ENCODE measurements at regions not wholly inside any gene's neighbourhood (a gene's known extent, or its start where the extent isn't known, plus 50 kb on each side); places are given as distances from the start of the nearest gene placed in this dataset.

DNA sequence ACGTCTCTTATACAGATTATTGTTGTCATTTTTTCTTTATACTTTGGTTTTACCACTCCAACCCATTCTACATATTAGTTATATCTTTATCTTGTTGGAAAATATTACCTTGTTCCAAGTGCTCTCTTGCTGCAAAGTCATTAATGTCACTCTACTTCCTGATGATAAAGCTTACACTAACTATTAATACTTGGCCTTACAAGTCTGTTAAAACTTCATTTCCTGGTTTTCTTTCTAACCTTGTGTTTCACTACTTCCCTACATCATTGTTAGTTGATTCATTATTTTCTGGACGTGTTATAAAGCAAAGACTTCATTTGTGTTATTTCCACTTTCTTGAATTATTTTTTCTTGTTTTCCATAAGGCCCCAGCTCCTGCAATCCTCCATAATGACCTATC is 382.6 kb upstream of the CDH20 start:
- no peak overlapping the region for H2AK5ac ChIP-seq (ENCODE audit: low read length)
- WGBS (ENCODE audit: extremely low coverage, insufficient coverage, insufficient read length) = no CpG with 5 or more reads among the region's 2 CpGs
- no peak overlapping the region for H3K18ac ChIP-seq (ENCODE audit: low read length)
- H2BK120ac ChIP-seq (ENCODE audit: insufficient read depth, low read length, poor library complexity) = no peak overlapping the region
- H3K14ac ChIP-seq (ENCODE audit: low read length) = no peak overlapping the region
- no peak overlapping the region for H4K91ac ChIP-seq (ENCODE audit: low read depth, low read length)
- no peak overlapping the region for H3K4ac ChIP-seq (ENCODE audit: low read depth, low read length)
- no peaks in the 10 kb centered on the region for H3K9me3 ChIP-seq (ENCODE audit: insufficient read depth, low read depth, low read length)
- H4K8ac ChIP-seq (ENCODE audit: low read depth, low read length) = no peak overlapping the region
- no peaks in the 10 kb centered on the region for H3K27me3 ChIP-seq (ENCODE audit: insufficient read depth, low read length)
- H2AFZ ChIP-seq (ENCODE audit: insufficient read depth, low read length, poor library complexity) = no peak overlapping the region
- H4K12ac ChIP-seq (ENCODE audit: low read depth, low read length) = no peak overlapping the region
- no peak overlapping the region for H3K4me2 ChIP-seq (ENCODE audit: low read length)
- H3K36me3 ChIP-seq (ENCODE audit: control insufficient read depth in 1 of 2, insufficient read depth in 2 of 2, low read length in 2 of 2) = no peaks in the 10 kb centered on the region
- H3K27ac ChIP-seq (ENCODE audit: low read depth, low read length) = no peak overlapping the region
- no peak overlapping the region for H3K9ac ChIP-seq (ENCODE audit: low read length)
- H3K79me2 ChIP-seq (ENCODE audit: control insufficient read depth, insufficient read depth, low read length, poor library complexity) = no peaks in the 10 kb centered on the region
- no peak overlapping the region for H2BK12ac ChIP-seq (ENCODE audit: low read length)
- no peak overlapping the region for H3K4me3 ChIP-seq (ENCODE audit: low read depth, low read length)
- DNase-seq = no peak
- H3K79me1 ChIP-seq (ENCODE audit: low read length) = no peaks in the 10 kb centered on the region
- no peaks in the 10 kb centered on the region for H3K4me1 ChIP-seq (ENCODE audit: control insufficient read depth in 1 of 2, insufficient read depth in 2 of 2, low read length in 2 of 2)
- H2BK5ac ChIP-seq (ENCODE audit: low read depth, low read length, poor library complexity) = no peak overlapping the region
- no peak overlapping the region for H3K23ac ChIP-seq (ENCODE audit: low read length)

DNA sequence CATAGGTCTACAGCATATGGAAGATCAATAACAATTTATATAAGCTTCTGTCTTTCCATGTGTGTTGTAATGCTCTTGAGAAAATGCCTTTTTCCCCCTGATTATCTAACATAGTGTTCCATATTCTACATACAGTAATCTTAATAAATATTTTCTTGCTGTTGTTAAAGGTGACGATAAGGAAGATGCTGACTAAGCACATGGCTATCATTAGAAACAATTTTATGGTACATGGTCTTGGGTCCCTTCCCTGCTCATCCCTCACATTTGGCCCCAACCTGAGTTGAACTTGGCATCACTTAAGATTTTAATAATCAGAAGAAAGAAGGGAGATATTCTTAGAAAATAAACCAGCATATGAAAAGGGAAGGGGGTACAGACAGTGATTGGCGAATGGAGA is 382.1 kb upstream of the CDH20 start:
- Histone ChIP-seq H3K4me3 (ENCODE audit: low read depth, low read length) (no peak overlapping the region), H3K9ac (ENCODE audit: low read length) (no peak overlapping the region), H3K27ac (ENCODE audit: low read depth, low read length) (no peak overlapping the region), H2BK5ac (ENCODE audit: low read depth, low read length, poor library complexity) (no peak overlapping the region), H2AFZ (ENCODE audit: insufficient read depth, low read length, poor library complexity) (no peak overlapping the region), H3K23ac (ENCODE audit: low read length) (no peak overlapping the region), H3K14ac (ENCODE audit: low read length) (no peak overlapping the region), H2BK12ac (ENCODE audit: low read length) (no peak overlapping the region), H3K36me3 (ENCODE audit: control insufficient read depth in 1 of 2, insufficient read depth in 2 of 2, low read length in 2 of 2) (no peaks in the 10 kb centered on the region), H2AK5ac (ENCODE audit: low read length) (no peak overlapping the region), H3K18ac (ENCODE audit: low read length) (no peak overlapping the region), H3K27me3 (ENCODE audit: insufficient read depth, low read length) (no peaks in the 10 kb centered on the region), H3K79me1 (ENCODE audit: low read length) (no peaks in the 10 kb centered on the region), H3K9me3 (ENCODE audit: insufficient read depth, low read depth, low read length) (no peaks in the 10 kb centered on the region), H4K91ac (ENCODE audit: low read depth, low read length) (no peak overlapping the region), H3K4ac (ENCODE audit: low read depth, low read length) (no peak overlapping the region), H4K12ac (ENCODE audit: low read depth, low read length) (no peak overlapping the region), H3K4me1 (ENCODE audit: control insufficient read depth in 1 of 2, insufficient read depth in 2 of 2, low read length in 2 of 2) (no peaks in the 10 kb centered on the region), H3K4me2 (ENCODE audit: low read length) (no peak overlapping the region), H2BK120ac (ENCODE audit: insufficient read depth, low read length, poor library complexity) (no peak overlapping the region), H4K8ac (ENCODE audit: low read depth, low read length) (no peak overlapping the region), H3K79me2 (ENCODE audit: control insufficient read depth, insufficient read depth, low read length, poor library complexity) (no peaks in the 10 kb centered on the region)
- WGBS (ENCODE audit: extremely low coverage, insufficient coverage, insufficient read length) = no CpG with 5 or more reads among the region's 2 CpGs
- DNase-seq = no peak

DNA sequence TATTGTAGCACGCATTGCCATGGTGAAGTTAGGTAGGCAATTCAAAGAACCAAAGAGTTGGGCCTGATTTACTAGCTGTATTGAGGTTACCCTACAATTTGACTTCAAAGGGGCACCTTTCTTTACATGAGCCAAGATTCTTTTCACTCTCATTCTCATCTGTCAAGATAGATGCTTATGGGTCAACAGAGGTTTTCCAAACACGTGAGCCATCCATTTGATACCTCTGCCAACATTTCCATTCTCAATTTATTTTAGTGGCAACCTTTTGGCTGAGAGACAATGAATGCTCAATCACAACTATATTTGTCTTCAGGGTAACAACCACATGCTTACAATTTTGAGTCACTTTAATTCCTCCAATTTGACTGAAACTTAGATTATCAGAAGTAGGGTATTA is 370.6 kb upstream of the CDH20 start:
- no peak overlapping the region for H3K23ac ChIP-seq (ENCODE audit: low read length)
- no peaks in the 10 kb centered on the region for H3K36me3 ChIP-seq (ENCODE audit: control insufficient read depth in 1 of 2, insufficient read depth in 2 of 2, low read length in 2 of 2)
- no peaks in the 10 kb centered on the region for H3K79me2 ChIP-seq (ENCODE audit: control insufficient read depth, insufficient read depth, low read length, poor library complexity)
- no peaks in the 10 kb centered on the region for H3K27me3 ChIP-seq (ENCODE audit: insufficient read depth, low read length)
- WGBS (ENCODE audit: extremely low coverage, insufficient coverage, insufficient read length) = no CpG with 5 or more reads among the region's 2 CpGs
- no peak overlapping the region for H2AFZ ChIP-seq (ENCODE audit: insufficient read depth, low read length, poor library complexity)
- no peak overlapping the region for H4K8ac ChIP-seq (ENCODE audit: low read depth, low read length)
- no peak overlapping the region for H3K27ac ChIP-seq (ENCODE audit: low read depth, low read length)
- no peaks in the 10 kb centered on the region for H3K79me1 ChIP-seq (ENCODE audit: low read length)
- H2BK120ac ChIP-seq (ENCODE audit: insufficient read depth, low read length, poor library complexity) = no peak overlapping the region
- no peak overlapping the region for H3K14ac ChIP-seq (ENCODE audit: low read length)
- H3K4ac ChIP-seq (ENCODE audit: low read depth, low read length) = no peak overlapping the region
- H2AK5ac ChIP-seq (ENCODE audit: low read length) = no peak overlapping the region
- no peaks in the 10 kb centered on the region for H3K9me3 ChIP-seq (ENCODE audit: insufficient read depth, low read depth, low read length)
- no peak overlapping the region for H2BK5ac ChIP-seq (ENCODE audit: low read depth, low read length, poor library complexity)
- no peak overlapping the region for H4K12ac ChIP-seq (ENCODE audit: low read depth, low read length)
- no peaks in the 10 kb centered on the region for H3K4me1 ChIP-seq (ENCODE audit: control insufficient read depth in 1 of 2, insufficient read depth in 2 of 2, low read length in 2 of 2)
- H3K4me2 ChIP-seq (ENCODE audit: low read length) = no peak overlapping the region
- no peak overlapping the region for H3K18ac ChIP-seq (ENCODE audit: low read length)
- no peak overlapping the region for H4K91ac ChIP-seq (ENCODE audit: low read depth, low read length)
- no peak for DNase-seq
- no peak overlapping the region for H2BK12ac ChIP-seq (ENCODE audit: low read length)
- no peak overlapping the region for H3K4me3 ChIP-seq (ENCODE audit: low read depth, low read length)
- H3K9ac ChIP-seq (ENCODE audit: low read length) = no peak overlapping the region

DNA sequence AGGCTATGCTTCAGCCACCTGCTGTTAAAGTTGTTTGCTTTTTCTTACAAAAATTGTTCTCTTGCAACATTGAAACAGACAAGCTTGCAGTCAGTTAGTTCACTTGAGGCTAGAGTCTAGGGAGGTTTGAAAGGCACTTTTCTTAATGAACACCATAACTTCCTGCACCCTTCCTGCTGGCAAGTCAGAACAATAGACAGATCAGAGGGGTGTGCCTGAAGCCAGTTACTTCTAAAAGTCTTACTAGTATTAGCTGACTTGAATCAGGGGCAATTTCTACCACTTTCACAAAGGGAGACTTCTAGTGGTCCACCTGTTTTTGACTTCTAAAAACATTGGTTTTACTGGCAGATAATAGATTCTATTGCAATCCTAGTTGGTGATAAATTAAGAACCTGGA is 367.4 kb upstream of the CDH20 start:
- no peak overlapping the region for H3K14ac ChIP-seq (ENCODE audit: low read length)
- no peak overlapping the region for H4K8ac ChIP-seq (ENCODE audit: low read depth, low read length)
- no peak overlapping the region for H2AFZ ChIP-seq (ENCODE audit: insufficient read depth, low read length, poor library complexity)
- H3K9ac ChIP-seq (ENCODE audit: low read length) = no peak overlapping the region
- no peaks in the 10 kb centered on the region for H3K79me1 ChIP-seq (ENCODE audit: low read length)
- H2AK5ac ChIP-seq (ENCODE audit: low read length) = no peak overlapping the region
- H3K27me3 ChIP-seq (ENCODE audit: insufficient read depth, low read length) = no peaks in the 10 kb centered on the region
- no peak overlapping the region for H3K18ac ChIP-seq (ENCODE audit: low read length)
- H3K36me3 ChIP-seq (ENCODE audit: control insufficient read depth in 1 of 2, insufficient read depth in 2 of 2, low read length in 2 of 2) = no peaks in the 10 kb centered on the region
- H3K9me3 ChIP-seq (ENCODE audit: insufficient read depth, low read depth, low read length) = no peaks in the 10 kb centered on the region
- no peak overlapping the region for H3K4me3 ChIP-seq (ENCODE audit: low read depth, low read length)
- no peak overlapping the region for H3K23ac ChIP-seq (ENCODE audit: low read length)
- H3K27ac ChIP-seq (ENCODE audit: low read depth, low read length) = no peak overlapping the region
- no peak for DNase-seq
- H3K4me1 ChIP-seq (ENCODE audit: control insufficient read depth in 1 of 2, insufficient read depth in 2 of 2, low read length in 2 of 2) = no peaks in the 10 kb centered on the region
- no peak overlapping the region for H2BK12ac ChIP-seq (ENCODE audit: low read length)
- no peak overlapping the region for H3K4ac ChIP-seq (ENCODE audit: low read depth, low read length)
- H4K91ac ChIP-seq (ENCODE audit: low read depth, low read length) = no peak overlapping the region
- H3K79me2 ChIP-seq (ENCODE audit: control insufficient read depth, insufficient read depth, low read length, poor library complexity) = no peaks in the 10 kb centered on the region
- no peak overlapping the region for H2BK5ac ChIP-seq (ENCODE audit: low read depth, low read length, poor library complexity)
- no peak overlapping the region for H4K12ac ChIP-seq (ENCODE audit: low read depth, low read length)
- H2BK120ac ChIP-seq (ENCODE audit: insufficient read depth, low read length, poor library complexity) = no peak overlapping the region
- H3K4me2 ChIP-seq (ENCODE audit: low read length) = no peak overlapping the region

DNA sequence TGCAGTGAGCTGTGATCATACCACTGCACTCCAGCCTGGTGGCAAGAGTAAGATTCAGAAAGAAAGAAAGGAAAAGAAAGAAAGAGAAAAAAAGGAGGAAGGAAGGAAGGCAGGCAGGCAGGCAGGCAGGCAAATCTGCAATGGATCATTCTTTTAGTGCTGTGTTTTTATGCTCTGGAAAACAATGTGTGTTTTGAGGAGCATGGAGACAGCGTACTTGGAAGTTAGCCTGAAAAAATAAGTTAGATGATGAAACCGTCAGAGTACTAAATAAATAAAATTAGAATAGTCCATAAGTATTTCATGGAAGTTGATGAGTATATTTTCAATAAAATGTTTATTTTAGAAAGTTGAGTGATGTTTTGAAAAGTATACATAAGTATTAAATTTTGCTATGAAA is 366.4 kb upstream of the CDH20 start:
- Histone ChIP-seq H4K8ac (ENCODE audit: low read depth, low read length) (no peak overlapping the region), H3K14ac (ENCODE audit: low read length) (no peak overlapping the region), H2BK120ac (ENCODE audit: insufficient read depth, low read length, poor library complexity) (no peak overlapping the region), H3K9me3 (ENCODE audit: insufficient read depth, low read depth, low read length) (no peaks in the 10 kb centered on the region), H2BK12ac (ENCODE audit: low read length) (no peak overlapping the region), H3K4me3 (ENCODE audit: low read depth, low read length) (no peak overlapping the region), H3K4me1 (ENCODE audit: control insufficient read depth in 1 of 2, insufficient read depth in 2 of 2, low read length in 2 of 2) (no peaks in the 10 kb centered on the region), H3K79me1 (ENCODE audit: low read length) (no peaks in the 10 kb centered on the region), H3K79me2 (ENCODE audit: control insufficient read depth, insufficient read depth, low read length, poor library complexity) (no peaks in the 10 kb centered on the region), H3K4ac (ENCODE audit: low read depth, low read length) (no peak overlapping the region), H2AFZ (ENCODE audit: insufficient read depth, low read length, poor library complexity) (no peak overlapping the region), H4K12ac (ENCODE audit: low read depth, low read length) (no peak overlapping the region), H3K4me2 (ENCODE audit: low read length) (no peak overlapping the region), H4K91ac (ENCODE audit: low read depth, low read length) (no peak overlapping the region), H3K23ac (ENCODE audit: low read length) (no peak overlapping the region), H3K27ac (ENCODE audit: low read depth, low read length) (no peak overlapping the region), H3K36me3 (ENCODE audit: control insufficient read depth in 1 of 2, insufficient read depth in 2 of 2, low read length in 2 of 2) (no peaks in the 10 kb centered on the region), H3K9ac (ENCODE audit: low read length) (no peak overlapping the region), H2BK5ac (ENCODE audit: low read depth, low read length, poor library complexity) (no peak overlapping the region), H3K27me3 (ENCODE audit: insufficient read depth, low read length) (no peaks in the 10 kb centered on the region), H3K18ac (ENCODE audit: low read length) (no peak overlapping the region), H2AK5ac (ENCODE audit: low read length) (no peak overlapping the region)
- no CpG with 5 or more reads among the region's 2 CpGs for WGBS (ENCODE audit: extremely low coverage, insufficient coverage, insufficient read length)
- DNase-seq = no peak
